ENCODE measurements at regions not wholly inside any gene's neighbourhood (a gene's known extent, or its start where the extent isn't known, plus 50 kb on each side); places are given as distances from the start of the nearest gene placed in this dataset.

- no peak for DNase-seq
Measured at GRCh38 chr13:100754459-100754858, 79.9 kb upstream of the TMTC4 start.

GRCh38 chr13:100753376-100753775, 78.8 kb upstream of the TMTC4 start:
- DNase-seq: no peak

- DNase-seq: no peak
Measured at GRCh38 chr13:100751826-100752225, 77.2 kb upstream of the TMTC4 start.

GRCh38 chr13:100746953-100747683, 72.5 kb upstream of the TMTC4 start:
- DNase-seq: no peak

GRCh38 chr13:100738176-100738855, 63.7 kb upstream of the TMTC4 start:
- no peak for DNase-seq

GRCh38 chr13:100735494-100735893, 60.9 kb upstream of the TMTC4 start:
- no peak for DNase-seq

GRCh38 chr13:100734194-100734720, 59.7 kb upstream of the TMTC4 start:
- DNase-seq: no peak

GRCh38 chr13:100733261-100733660, 58.7 kb upstream of the TMTC4 start:
- DNase-seq: no peak

GRCh38 chr13:100728201-100728600, 53.6 kb upstream of the TMTC4 start:
- no peak for DNase-seq

- DNase-seq: no peak
Measured at GRCh38 chr13:100725472-100725871, 50.9 kb upstream of the TMTC4 start.

GRCh38 chr13:100724568-100724967, 50.0 kb upstream of the TMTC4 start:
- no peak for DNase-seq

All from NCI-H187 treated with DMSO at 0.1 percent for 48 hours (cell line).